ENCODE measurements at regions not wholly inside any gene's neighbourhood (a gene's known extent, or its start where the extent isn't known, plus 50 kb on each side); places are given as distances from the start of the nearest gene placed in this dataset.

DNA sequence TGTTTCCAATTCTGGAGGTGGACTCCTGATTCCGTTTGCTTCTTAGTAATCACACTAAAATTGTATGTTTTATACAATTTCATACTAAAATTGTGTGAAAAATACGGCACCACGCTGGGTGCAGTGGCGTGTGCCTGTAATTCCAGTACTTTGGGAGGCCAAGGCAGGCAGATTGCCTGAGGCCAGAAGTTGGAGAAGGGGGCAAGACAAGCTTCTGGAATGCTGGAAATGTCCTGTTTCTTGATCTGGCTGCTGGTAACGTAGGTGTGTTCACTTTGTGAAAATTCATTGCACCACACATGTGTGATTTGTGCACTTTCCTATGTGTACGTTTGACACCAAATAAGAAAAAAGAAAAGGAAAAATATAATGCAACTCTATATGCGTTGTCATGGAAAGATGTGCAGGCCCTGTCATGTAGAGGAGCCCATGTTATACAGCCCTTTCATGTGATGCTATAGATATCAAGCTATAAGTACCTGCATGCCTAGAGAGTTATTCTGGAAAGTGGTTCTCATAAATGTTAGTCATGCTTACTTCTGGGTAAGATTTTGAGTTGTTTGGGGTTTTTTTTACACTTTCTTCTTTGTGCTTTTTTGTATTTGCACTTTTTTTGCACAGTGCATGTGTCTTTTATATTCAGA is 119.9 kb downstream of the TMEM174 start:
- TF ChIP-seq EZH2 (IDR thresholded peaks at IDR 0.05; ENCODE audit: borderline replicate concordance, low read depth, low read length, poor library complexity, severe bottlenecking) = no peak
- TF ChIP-seq CTCF (conservative IDR thresholded peaks at IDR 0.05; ENCODE audit: low read depth, low read length) = no peak

Measured in A673 (cell line).